ENCODE measurements at regions not wholly inside any gene's neighbourhood (a gene's known extent, or its start where the extent isn't known, plus 50 kb on each side); places are given as distances from the start of the nearest gene placed in this dataset.
"Not testable (repeated sequence)": the region's sequence is repeated elsewhere in the genome, so short reads cannot be mapped to it uniquely, and the experiment has no call there.

DNA sequence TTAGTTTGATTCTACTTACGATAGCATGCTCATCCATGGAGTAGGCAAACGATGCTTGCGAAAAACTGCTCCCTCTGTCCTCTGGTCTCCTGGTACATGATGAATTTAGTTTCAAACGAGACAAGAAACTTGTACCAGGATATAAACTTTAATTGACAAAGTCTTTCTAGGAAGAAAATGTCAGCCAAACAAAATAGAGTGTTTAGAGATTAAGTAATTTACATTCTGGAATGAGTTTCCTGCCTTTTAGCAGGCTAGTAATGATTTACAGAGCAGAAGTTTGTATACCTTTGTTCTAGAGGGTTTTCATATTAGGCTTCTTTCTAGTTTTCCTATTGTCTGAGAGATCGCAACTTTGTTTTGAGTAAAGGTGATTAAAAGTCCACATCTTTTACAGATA lies 206.9 kb downstream of the RPL10L start:
- DNase-seq (ENCODE audit: extremely low read depth, low read depth, low spot score), result no peak

DNA sequence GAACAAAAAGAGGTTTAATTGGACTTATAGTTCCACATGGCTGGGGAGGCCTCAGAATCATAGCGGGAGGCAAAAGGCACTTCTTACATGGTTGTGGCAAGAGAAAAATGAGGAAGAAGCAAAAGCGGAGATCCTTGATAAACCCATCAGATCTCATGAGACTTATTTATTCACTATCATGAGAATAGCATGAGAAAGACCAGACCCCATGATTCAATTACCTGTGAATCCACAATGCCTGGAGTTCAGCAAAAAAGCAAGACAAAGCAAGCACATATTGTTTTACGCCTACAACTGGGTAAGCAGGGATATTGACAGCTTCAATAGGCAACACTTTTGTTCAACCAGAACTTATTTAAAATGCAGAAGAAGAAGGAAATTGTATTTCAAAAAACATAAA lies 218.2 kb downstream of the RPL10L start:
- no peak for DNase-seq (ENCODE audit: extremely low read depth, low read depth, low spot score)

DNA sequence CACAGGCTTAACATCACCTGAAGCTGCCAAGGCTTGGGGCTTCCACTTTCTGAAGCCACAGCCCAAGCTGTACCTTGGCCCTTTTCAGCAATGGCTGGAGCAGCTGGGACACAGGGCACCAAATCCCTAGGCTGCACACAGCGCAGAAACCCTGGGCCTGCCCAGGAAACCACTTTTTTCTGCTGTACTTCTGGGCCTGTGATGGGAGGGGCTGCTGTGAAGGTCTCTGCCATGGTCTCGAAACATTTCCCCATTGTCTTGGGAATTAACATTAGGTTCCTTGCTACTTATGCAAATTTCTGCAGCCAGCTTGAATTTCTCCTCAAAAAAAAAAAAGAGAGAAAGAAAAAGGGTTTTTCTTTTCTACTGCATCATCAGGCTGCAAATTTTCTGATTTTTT lies 219.1 kb downstream of the RPL10L start:
- no peak for DNase-seq (ENCODE audit: extremely low read depth, low read depth, low spot score)

DNA sequence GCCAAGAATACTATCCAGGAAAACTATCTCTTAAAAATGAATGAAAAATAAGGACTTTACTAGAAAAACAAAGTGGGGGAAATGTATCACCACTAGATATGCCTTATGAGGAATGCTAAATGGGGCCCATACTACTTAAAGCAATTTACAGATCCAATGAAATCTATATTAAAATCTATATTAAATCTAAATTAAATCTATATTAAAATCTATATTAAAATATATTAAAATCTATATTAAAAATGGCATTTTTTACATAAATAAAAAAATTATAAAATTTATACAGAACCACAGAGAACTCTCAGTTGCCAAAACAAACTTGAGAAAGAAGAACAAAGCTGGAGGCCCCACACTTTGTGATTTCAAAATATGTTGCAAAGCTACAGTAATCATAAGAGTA lies 234.5 kb downstream of the RPL10L start:
- no peak for DNase-seq (ENCODE audit: extremely low read depth, low read depth, low spot score)

DNA sequence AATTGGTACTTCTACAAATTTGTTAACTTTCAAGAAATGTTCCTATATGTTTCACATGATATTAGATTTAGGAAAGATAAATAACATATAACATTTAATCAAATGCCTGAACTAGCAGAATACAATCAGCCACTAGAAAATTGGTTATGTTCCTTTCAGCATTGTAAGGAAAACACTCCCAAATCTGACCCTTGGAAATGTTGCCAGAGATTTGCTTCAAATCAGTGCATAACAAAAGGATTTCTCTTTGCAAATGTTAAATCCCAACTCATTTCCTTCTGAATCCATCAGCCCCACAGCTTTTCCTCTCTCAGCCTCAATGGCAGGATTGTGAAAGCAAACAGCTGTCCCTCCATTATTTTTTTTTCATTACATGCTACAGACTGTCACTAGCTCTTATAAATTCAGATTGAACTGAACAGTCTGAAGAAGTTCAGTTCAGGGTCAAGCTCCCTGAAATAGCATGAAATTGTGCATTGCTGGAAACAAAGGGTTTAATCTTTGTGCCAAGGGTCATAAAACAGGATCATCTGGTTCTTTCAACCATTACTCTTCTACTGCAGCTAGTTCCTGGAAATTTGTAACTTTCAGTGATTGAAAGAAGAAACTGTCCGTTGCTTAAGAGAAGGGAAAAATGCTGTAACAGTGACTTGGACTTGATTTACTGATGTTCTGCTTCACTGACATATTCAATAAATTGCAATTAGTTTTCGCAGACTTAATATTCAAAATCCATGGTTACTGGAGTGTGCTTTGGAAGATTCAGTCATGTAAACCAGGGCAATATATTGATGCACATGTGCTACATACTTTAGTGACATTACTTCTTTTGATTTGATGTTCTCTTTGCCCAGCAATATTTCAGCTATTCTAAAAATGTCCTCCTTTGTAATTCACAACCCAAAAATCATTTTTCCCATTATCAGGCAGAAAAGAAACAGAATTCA lies 246.4 kb downstream of the RPL10L start:
- no peak for DNase-seq (ENCODE audit: extremely low read depth, low read depth, low spot score)

DNA sequence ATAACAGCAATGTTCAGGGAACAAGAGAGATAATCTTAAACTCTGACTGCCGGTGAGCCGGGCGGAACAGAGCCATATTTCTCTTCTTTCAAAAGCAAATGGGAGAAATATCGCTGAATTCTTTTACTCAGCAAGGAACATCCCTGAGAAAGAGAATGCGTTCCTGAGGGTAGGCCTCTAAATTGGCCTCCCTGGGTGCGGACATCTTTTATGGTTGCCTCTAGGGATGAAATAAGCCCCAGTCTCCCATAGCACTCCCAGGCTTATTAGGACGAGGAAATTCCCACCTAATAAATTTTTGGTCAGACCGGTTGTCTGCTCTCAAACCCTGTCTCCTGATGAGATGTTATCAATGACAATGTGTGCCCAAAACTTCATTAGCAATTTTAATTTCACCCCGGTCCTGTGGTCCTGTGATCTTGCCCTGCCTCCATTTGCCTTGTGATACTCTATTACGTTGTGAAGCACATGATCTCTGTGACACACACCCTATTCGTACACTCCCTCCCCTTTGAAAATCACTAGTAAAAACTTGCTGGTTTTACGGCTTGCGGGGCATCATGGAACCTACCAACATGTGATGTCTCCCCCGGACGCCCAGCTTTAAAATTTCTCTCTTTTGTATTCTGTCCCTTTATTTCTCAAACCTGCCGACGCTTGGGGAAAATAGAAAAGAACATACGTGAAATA lies 249.4 kb downstream of the RPL10L start:
- not testable (repeated sequence) for DNase-seq (ENCODE audit: extremely low read depth, low read depth, low spot score)

DNA sequence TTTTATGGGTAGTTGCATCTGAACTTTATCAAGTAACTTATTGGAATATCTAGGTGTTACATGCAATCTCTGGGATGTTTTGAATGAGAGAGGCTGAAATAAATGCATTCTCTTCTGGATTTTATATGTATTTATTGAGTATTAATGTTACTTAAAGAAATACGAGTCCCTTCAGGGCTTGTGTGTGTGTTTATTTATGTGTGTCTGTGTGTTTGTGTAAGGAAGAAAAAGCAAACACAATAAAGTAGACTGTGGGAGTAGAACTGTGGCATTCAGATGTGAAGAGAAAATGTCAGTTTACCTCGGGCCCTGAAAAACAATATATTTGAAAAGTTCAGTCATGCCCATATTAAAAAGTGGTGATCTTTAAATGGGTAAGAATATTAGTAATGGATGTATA lies 250.5 kb downstream of the RPL10L start:
- no peak for DNase-seq (ENCODE audit: extremely low read depth, low read depth, low spot score)

DNA sequence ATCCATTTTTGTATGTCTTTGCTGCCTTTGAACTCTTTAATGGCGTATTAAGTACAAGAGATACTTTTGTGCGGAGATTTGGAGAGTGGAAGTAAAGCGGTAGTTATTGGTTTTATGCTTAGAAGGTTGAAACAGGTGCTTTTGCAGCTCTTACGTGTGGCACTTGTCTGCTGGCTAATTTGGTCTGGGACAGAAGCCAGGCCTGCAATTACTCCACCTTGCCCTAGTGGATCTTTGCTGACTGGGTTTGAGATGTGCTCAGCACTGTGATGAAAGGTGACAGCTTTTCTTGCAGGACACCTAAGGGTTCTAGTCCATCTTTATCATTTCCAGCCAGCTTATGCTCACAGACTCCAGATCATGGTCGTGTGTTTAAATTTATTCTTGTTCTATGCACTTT lies 252.5 kb downstream of the RPL10L start:
- DNase-seq (ENCODE audit: extremely low read depth, low read depth, low spot score), result no peak

DNA sequence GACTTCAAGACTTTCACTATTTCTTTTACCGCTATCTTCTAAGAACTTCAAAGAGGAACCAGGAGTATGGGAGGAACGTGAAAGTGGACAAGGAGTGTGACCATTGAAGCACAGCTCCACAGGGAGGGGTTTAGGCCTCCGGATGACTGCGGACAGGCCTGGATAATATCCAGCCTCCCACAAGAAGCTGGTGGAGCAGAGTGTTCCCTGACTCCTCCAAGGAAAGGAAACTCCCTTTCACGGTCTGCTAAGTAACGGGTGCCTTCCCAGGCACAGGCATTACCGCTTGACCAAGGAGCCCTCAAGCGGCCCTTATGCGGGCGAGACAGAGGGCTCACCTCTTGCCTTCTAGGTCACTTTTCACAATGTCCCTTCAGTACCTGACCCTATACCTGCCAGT lies 267.0 kb downstream of the RPL10L start:
- no peak for DNase-seq (ENCODE audit: extremely low read depth, low read depth, low spot score)

DNA sequence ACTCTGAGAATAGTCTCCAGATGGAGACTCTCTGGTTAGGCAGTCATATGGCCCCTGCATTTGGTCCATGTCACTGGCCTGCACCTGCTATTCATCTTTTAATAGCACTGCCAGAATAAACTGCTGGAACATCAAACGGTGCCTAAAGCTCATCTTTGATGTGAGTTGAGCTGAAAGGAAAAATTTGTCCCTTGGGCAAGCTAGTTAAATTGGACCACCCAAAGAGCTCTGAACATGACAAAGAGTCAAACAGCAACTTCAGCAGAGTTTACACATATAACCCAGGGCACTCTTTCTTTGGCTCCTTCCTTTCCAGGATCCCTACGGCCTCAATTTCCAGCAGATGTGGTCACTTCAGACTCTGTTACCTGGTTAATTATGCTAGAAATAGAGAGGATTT lies 269.9 kb downstream of the RPL10L start:
- no peak for DNase-seq (ENCODE audit: extremely low read depth, low read depth, low spot score)

DNA sequence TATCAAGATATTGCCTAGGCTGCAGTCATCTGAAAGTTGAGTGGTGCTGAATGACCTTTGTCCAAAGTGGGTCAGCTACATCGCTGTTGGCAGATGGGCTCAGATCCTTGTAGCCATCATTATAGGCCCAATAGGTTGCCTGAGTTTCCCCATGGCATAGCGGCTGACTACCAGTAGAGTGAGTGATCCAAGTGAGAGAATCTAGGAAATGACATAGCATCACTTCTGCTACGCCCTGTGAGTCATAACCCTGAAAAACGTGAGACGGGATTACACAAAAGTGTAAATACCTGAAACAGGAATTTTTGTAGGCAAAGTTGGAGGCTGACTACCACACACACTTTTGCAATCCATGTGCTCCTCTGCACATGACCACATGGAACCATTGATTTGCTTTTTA lies 273.3 kb downstream of the RPL10L start:
- no peak for DNase-seq (ENCODE audit: extremely low read depth, low read depth, low spot score)

DNA sequence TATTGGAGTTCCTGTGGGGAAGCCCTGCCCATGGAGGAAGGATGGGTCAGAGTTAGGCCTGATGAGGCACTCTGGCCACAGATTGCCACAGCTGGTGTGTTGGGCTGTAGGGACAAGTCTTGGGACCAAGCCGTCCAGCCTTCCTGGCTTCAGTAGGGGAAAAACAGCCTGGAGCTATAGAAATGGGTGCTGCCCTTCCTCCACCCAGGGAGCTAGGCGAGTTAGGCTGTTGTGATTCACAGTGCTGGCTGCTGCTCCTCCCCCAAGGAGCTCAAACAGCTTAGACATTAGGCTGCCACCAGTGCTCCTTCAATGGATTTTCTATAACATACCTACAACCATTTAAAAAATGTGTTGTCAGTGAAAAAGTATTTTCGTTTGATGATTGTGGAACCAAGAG lies 274.3 kb downstream of the RPL10L start:
- DNase-seq (ENCODE audit: extremely low read depth, low read depth, low spot score), result no peak

DNA sequence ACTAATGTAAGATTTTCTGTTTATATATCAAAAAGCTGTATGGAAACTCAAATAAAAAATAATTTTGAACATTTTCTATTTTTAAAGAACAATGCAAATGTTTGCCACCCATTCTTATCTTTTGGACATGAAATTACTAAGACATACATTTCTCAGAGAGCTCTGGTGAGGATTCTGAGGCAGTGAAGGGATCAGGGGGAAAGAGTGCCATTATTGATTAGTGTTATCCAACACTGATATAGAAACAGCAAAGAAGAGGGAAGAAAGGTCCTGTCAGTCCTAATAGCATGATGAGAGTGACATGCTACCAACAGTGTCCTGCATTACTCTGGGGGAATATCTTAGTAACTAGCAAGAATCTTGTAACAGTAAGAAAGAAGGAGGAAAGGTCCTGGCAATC lies 282.2 kb downstream of the RPL10L start:
- no peak for DNase-seq (ENCODE audit: extremely low read depth, low read depth, low spot score)

DNA sequence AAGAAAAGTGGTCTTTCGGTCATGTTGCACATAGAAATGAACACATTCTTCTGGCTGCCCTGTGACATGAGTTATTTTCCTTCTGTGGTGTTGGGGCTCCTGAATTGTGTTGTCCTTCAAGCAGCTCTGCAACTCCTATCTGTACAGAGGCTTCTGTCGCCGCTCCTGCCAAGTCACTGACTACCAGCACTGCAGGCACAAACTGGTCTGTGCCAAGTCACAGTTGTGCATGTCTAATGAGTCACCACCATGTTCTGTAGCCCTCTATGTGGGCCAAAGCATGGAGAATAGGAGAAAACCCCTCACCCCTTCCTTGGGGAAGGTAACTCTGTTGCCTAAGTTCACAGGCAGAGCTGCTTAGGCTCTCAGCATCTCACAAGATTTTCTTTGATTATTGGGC lies 283.3 kb downstream of the RPL10L start:
- DNase-seq (ENCODE audit: extremely low read depth, low read depth, low spot score), result no peak

DNA sequence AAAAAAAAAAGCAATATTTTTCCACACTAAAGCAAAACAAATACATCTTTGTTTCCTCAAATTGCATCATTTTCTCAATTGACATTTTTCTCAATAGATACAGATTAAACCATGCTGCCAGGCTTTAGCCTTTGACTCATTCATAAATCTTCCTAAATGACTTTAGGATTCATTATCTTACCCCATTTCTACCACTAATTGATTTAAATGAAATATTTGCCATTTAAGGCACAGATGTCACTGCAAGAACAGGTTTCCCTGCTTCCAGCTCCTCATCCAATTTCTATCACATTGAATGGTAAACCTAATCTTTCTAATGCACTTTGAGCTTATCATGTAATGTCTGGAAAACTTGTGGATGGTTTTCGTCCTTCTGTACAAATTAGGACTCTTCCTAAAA lies 298.7 kb downstream of the RPL10L start:
- no peak for DNase-seq (ENCODE audit: extremely low read depth, low read depth, low spot score)

DNA sequence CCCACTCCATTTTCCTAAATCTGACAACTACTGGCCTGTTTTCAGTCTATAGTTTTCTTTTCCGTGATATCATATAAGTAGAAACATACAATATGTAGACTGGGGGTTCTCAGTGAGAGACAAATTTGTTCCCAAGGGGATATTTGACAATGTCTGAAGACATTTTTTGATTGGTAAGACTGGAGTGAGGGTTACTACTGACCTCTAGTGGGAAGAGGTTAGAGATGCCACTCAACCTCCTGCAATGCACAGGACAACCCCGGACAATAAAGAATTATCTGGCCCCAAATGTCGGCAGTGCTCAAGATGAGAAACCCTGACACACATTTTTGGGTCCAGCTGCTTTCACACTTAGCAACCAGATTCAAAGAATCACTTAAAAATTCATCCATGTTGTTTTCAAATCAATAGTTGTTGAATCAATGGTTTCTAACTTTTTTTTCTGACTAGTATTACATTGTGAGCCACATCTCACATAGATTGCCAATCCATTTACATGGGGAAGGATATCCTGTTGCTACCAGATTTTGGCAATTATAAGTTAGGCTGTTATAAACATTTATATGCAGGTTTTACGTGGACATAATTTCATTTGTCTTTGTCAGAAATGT lies 307.1 kb downstream of the RPL10L start:
- no peak for DNase-seq (ENCODE audit: extremely low read depth, low read depth, low spot score)

DNA sequence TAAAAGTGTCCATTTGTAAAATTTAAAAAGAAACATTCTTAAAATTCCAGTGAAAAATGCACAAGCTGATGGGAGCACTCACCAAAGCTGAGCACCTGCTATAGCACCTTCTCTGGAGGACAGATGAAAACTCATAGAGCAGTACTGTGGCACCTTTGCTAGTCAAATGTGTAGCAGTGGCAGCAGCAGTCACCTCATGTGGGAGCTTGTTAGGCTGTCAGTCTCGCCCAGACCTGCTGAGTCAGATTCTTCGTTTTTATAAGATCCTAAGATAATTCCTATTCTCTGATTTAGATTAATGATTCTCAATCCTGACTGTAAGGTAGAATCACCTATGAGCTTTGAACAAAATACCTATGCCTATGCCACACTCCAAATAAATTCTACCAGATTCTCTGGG lies 325.8 kb downstream of the RPL10L start:
- no peak for DNase-seq (ENCODE audit: extremely low read depth, low read depth, low spot score)

DNA sequence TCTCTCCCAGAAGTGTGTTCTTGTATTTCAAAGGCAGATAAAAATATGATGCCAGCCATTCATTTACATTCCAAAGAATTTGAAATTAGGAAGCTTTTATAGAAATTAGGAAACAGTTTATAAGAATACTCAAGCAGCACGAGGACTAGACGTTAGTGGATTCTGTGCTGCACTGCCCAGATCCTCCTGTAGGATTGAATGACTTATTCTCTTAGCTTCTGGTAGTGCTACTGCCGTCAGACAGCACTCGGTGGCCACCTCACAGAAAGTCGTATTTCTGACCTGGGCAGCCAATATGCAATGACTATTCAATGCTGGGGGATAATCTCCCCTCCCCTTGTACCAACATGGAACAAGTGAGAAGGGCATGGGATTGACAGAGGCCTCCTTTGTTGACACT lies 326.4 kb downstream of the RPL10L start:
- DNase-seq (ENCODE audit: extremely low read depth, low read depth, low spot score), result no peak

DNA sequence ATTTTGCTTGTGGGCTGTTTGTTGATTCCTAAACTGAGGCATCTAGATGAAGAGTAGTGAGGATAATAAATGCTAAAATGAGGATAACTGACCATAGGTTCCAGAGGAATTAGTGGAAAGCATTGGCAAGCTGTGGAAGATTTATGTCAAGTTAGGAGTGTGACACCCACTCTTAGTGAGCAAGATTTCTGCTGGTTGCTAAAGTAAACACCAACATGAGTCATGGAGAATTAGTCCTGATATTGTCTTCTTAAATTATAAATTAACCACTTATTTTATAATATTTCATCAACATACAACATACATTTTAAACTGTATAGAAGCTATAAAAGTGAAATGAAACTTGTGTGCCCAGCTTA lies 328.2 kb downstream of the RPL10L start:
- DNase-seq (ENCODE audit: extremely low read depth, low read depth, low spot score), result no peak

DNA sequence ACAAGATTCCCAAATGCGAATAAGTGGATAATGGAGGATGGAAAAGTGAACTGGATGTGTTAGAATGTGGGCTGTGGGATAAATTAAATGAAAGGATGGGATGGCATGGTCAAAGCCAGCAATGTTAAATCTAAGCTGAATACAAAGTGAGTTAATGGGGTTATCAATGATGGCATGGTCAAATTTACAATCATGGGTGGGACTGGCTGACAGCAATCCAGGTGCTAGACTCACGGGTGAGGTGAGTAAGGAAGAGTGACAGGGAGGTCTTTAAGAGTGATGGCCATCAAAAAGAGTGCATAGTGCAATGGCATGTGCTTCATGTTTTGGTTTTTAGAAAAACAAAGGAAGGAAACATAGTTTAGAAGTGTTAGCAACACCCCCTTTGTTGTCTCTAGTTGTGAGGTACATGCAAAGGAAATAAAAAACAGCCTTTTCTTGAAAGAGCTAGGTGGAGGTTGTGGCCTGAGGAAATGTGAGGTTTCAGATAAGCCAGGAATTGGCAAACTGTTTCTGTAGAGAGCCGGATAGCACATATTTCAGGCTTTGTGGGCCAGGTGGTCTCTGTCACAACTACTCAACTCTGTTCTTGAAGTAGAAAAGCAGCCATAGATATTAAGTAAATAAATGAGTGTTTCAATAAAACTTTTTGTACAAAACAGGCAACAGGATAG lies 328.7 kb downstream of the RPL10L start:
- no peak for DNase-seq (ENCODE audit: extremely low read depth, low read depth, low spot score)

DNA sequence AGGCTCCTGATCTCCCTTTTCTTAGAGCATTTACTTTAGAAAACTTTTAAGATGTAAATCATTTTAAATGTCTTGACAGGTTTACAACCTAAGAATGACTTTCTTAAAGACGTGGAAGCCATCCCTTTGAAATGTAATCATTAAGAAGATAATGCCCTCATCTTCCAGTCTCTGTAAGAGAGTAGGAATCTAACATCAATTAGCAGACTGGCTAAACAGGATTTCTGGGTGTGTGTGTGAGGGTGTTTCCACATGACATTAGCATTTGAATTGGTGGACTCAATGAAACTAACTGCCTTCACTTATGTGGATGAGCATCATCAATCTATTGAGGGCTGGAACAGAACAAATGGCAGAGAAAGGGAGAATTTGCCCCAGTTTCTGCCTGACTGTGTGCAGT lies 329.5 kb downstream of the RPL10L start:
- DNase-seq (ENCODE audit: extremely low read depth, low read depth, low spot score), result no peak

Measured in glomerular endothelial cell (primary cell).